Stimulated activated naive B cell treated with anti-CD40 and anti-IgM and Interleukin-4, amounts not matched to agents 10 μg/mL and 1 μg/mL and 100 μg/mL, for 72 hours (primary cell): ENCODE measurements at regions not wholly inside any gene's neighbourhood (a gene's known extent, or its start where the extent isn't known, plus 50 kb on each side); places are given as distances from the start of the nearest gene placed in this dataset.
A peak's percentile ranks its signal among the peaks of the same experiment; 100 is the strongest.

Experiments used
- ATAC-seq, 2 donors: fragments of 150-1000 bp; cut with Tn5 transposase; replicated peaks; 2 replicates each; pipeline ENCODE4 v1.10.0; 2021; ENCODE audit warnings: moderate library complexity in 1 of 2
- DNase-seq: peaks from one replicate; pipeline ENCODE4 v3.0.0; 2021
- H3K27ac Mint-ChIP-seq: one replicate; pipeline ENCODE4 v1.8.0; 2022; ENCODE audit warnings: mild to moderate bottlenecking, mixed read lengths
- H3K27me3 Mint-ChIP-seq, 2 donors: one replicate each; pipeline ENCODE4 v1.8.0; 2022; ENCODE audit warnings: mixed read lengths in 2 of 2
- H3K36me3 Mint-ChIP-seq, 2 donors: one replicate each; pipeline ENCODE4 v1.8.0; 2022; ENCODE audit warnings: mixed read lengths in 2 of 2, mild to moderate bottlenecking in 1 of 2
- H3K4me1 Mint-ChIP-seq, 2 donors: one replicate each; pipeline ENCODE4 v1.8.0; 2022; ENCODE audit warnings: mixed read lengths in 2 of 2, mild to moderate bottlenecking in 1 of 2
- H3K4me3 Mint-ChIP-seq, 2 donors: one replicate each; pipeline ENCODE4 v1.8.0; 2022; ENCODE audit warnings: mild to moderate bottlenecking in 2 of 2, mixed read lengths in 2 of 2, moderate library complexity in 1 of 2
- H3K9me3 Mint-ChIP-seq, 2 donors: one replicate each; pipeline ENCODE4 v1.8.0; 2022; ENCODE audit warnings: mixed read lengths in 2 of 2, mild to moderate bottlenecking in 1 of 2

DNA sequence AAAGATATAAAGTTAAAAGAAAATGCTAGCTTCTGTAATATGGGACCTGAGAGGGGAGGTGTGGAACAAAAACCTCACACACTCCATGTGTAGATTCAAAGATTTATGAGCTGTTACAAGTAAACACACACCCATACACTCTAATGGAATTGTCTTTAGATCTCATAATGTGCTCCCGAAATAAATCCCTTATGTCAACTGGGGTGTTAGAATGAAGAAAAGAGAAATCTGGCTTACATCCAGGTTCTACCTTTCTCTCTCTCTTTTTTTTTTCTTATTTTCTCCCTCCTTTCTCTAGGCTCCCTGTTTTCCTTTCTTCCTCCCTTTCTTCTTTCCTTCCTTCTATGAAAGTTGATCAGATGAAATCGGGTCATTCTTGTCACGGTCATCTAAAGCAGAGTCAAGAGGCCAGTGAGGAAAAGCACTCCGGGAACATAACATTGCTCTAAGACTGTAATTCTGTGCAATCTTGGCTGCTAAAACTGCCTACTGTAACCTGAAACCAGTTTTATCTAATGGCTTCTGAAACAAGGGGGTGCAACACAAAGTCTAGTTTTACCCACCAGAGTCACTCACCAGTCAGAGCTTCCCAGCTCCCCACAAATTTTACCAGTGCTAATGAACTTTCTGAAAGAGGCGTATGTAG, 68.3 kb upstream of the BTBD3 start:
- DNase-seq (no peak), ATAC-seq (no peak)
- Mint-ChIP-seq H3K4me1 (peaks cover 0 to 2% of the 10 kb centered on the region in 2 donors), H3K27me3 (peaks cover 3 to 5% of the 10 kb centered on the region in 2 donors), H3K36me3 (no peaks in the 10 kb centered on the region), H3K4me3 (no peak overlapping the region), H3K27ac (no peak overlapping the region), H3K9me3 (peaks cover 0 to 3% of the 10 kb centered on the region in 2 donors)

- H3K36me3 Mint-ChIP-seq, result no peaks in the 10 kb centered on the region
- no peak for DNase-seq
- H3K27me3 Mint-ChIP-seq, result peaks cover 3 to 5% of the 10 kb centered on the region in 2 donors
- no peak overlapping the region for H3K27ac Mint-ChIP-seq
- no peak overlapping the region for H3K4me3 Mint-ChIP-seq
- ATAC-seq, result no peak
- H3K4me1 Mint-ChIP-seq, result peaks cover 0 to 2% of the 10 kb centered on the region in 2 donors
- peaks cover under 1 to 3% of the 10 kb centered on the region in 2 donors for H3K9me3 Mint-ChIP-seq
Measured at GRCh38 chr20:11849976-11850670, 67.6 kb upstream of the BTBD3 start.

DNA sequence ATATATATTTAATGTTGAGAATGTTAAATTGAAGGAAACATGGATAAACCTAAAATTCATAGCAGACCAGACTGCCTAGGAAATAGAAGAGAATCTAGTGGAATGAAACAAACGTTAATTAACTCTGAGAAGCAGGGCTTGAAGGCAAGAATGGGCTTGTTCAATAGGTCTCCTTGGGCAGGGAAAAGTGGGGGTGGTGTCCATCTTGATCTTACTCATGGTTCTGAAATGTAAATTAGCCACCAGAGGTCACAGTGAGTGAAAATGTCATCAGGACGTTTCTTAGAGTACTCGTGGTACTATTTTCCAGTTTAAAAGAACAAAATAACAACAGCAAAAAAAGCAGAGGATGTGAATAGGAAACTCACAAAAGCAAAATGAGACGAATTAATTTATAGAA, 66.8 kb upstream of the BTBD3 start:
- Mint-ChIP-seq H3K27me3 (peaks cover 3 to 5% of the 10 kb centered on the region in 2 donors), H3K36me3 (no peaks in the 10 kb centered on the region), H3K27ac (no peak overlapping the region), H3K9me3 (peaks cover 3 to 5% of the 10 kb centered on the region in 2 donors), H3K4me1 (peaks cover 0 to 2% of the 10 kb centered on the region in 2 donors), H3K4me3 (no peak overlapping the region)
- DNase-seq (no peak), ATAC-seq (no peak)

- ATAC-seq, result no peak
- Mint-ChIP-seq H3K27me3 (peaks cover 3 to 5% of the 10 kb centered on the region in 2 donors), H3K27ac (no peak overlapping the region), H3K36me3 (no peaks in the 10 kb centered on the region), H3K9me3 (peaks cover under 1 to 5% of the 10 kb centered on the region in 2 donors), H3K4me1 (peaks cover 0 to 2% of the 10 kb centered on the region in 2 donors), H3K4me3 (no peak overlapping the region)
- no peak for DNase-seq
Measured at GRCh38 chr20:11851646-11852045, 66.0 kb upstream of the BTBD3 start.

DNA sequence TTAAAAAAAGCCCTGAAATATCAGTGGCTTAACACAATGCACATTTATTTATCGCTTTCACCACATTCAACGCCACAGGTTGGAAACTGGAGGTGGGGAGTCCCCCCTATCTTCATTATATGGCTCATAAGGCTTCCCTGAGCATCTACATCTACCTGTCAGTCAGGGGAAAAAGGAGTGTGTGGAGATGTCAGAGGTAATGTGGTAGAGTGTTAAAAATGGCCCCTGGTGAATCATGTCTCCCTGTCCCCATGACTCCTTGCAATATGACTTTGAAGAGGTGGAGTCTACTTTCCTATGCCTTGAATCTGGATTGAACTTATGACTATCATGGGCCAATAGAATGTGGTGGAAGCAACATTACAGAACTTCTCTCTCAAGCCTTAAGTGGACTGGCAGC, 65.5 kb upstream of the BTBD3 start:
- peaks cover 3 to 5% of the 10 kb centered on the region in 2 donors for H3K27me3 Mint-ChIP-seq
- H3K4me1 Mint-ChIP-seq, result peaks cover 0 to 2% of the 10 kb centered on the region in 2 donors
- H3K4me3 Mint-ChIP-seq, result no peak overlapping the region
- H3K27ac Mint-ChIP-seq, result no peak overlapping the region
- ATAC-seq (peak in 1 of 2 donors; percentile 23), DNase-seq (no peak)
- no peaks in the 10 kb centered on the region for H3K36me3 Mint-ChIP-seq
- H3K9me3 Mint-ChIP-seq, result peaks cover 0 to 5% of the 10 kb centered on the region in 2 donors

- Mint-ChIP-seq H3K27me3 (peaks cover 3 to 5% of the 10 kb centered on the region in 2 donors), H3K27ac (no peak overlapping the region), H3K9me3 (peaks cover 0 to 5% of the 10 kb centered on the region in 2 donors), H3K4me3 (no peak overlapping the region), H3K36me3 (no peaks in the 10 kb centered on the region), H3K4me1 (peaks cover 0 to 2% of the 10 kb centered on the region in 2 donors)
- DNase-seq, result no peak
- no peak for ATAC-seq
Measured at GRCh38 chr20:11852811-11853210, 64.9 kb upstream of the BTBD3 start.

DNA sequence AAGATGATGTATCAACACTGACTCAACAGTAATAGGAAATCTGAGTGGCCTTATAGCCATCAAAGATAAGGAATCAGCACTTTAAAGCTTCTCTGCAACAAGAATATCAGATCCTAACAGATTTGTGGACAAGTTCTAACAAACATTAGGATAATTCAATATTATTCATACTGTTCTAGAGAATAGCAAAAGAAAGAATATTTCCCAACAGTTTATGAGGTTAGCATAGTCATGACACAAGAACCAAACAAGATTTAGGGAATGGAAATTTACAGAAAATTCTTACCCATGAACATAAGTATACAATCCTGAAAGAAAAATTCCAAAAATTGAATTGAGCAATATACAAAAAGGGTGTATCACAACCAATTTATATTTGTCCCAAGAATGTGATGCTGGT, 64.3 kb upstream of the BTBD3 start:
- Mint-ChIP-seq H3K4me3 (no peak overlapping the region), H3K36me3 (no peaks in the 10 kb centered on the region), H3K27ac (no peak overlapping the region), H3K4me1 (peaks cover 0 to 2% of the 10 kb centered on the region in 2 donors), H3K27me3 (peaks cover 3 to 5% of the 10 kb centered on the region in 2 donors), H3K9me3 (peaks cover 0 to 5% of the 10 kb centered on the region in 2 donors)
- no peak for DNase-seq
- no peak for ATAC-seq

DNA sequence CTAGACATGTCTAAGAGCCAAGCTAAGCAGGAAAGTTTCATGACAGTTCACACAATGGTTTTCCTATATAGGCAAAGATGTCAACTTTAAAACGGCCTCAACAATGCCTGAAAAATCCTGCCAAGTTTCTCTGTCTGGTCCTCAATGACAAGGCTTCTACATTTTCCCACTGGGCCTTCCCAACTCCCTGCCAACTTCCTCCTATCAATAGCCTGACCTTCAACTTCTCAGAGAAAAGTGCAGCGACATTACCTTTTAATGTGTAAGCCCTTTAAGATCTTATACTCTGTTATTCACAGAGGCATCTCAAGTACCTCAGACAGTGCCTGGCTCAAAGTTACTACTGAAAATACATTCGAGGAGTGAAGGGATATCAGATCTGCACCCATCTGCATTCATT, 56.2 kb upstream of the BTBD3 start:
- ATAC-seq (no peak), DNase-seq (no peak)
- Mint-ChIP-seq H3K27me3 (peaks cover 0 to 13% of the 10 kb centered on the region in 2 donors), H3K27ac (no peak overlapping the region), H3K4me1 (no peaks in the 10 kb centered on the region), H3K9me3 (no peaks in the 10 kb centered on the region), H3K4me3 (no peak overlapping the region), H3K36me3 (no peaks in the 10 kb centered on the region)

- no peak for ATAC-seq
- Mint-ChIP-seq H3K4me3 (no peak overlapping the region), H3K9me3 (no peaks in the 10 kb centered on the region), H3K4me1 (no peaks in the 10 kb centered on the region), H3K36me3 (no peaks in the 10 kb centered on the region), H3K27ac (no peak overlapping the region), H3K27me3 (peaks cover 0 to 6% of the 10 kb centered on the region in 2 donors)
- DNase-seq, result no peak
Measured at GRCh38 chr20:11867291-11867919, 50.3 kb upstream of the BTBD3 start.
